DND-41 (cell line): ENCODE measurements at regions not wholly inside any gene's neighbourhood (a gene's known extent, or its start where the extent isn't known, plus 50 kb on each side); places are given as distances from the start of the nearest gene placed in this dataset.
"Not testable (repeated sequence)": the region's sequence is repeated elsewhere in the genome, so short reads cannot be mapped to it uniquely, and the experiment has no call there.

Source experiments
- ATAC-seq: fragments of 200-7000 bp; cut with Tn5 transposase; 3 replicates; pipeline ENCODE4 v1.9.1; 2021; ENCODE audit warnings: low read depth; ENCODE audit not compliant: insufficient read depth
- DNase-seq: peaks from one replicate; pipeline ENCODE4 v3.0.0-alpha.2; 2020
- H2AFZ ChIP-seq: 2 replicates; pipeline ENCODE4 v1.6.0; 2012; ENCODE audit warnings: low read depth, low read length
- H3K27ac ChIP-seq: 2 replicates; pipeline ENCODE4 v1.5.1; 2012; ENCODE audit warnings: low read length, inconsistent platforms
- H3K27me3 ChIP-seq: fragments of 200-600 bp; sonication (generic); 2 replicates; pipeline ENCODE4 v1.6.0; 2012; ENCODE audit warnings: low read length, mild to moderate bottlenecking, inconsistent platforms; ENCODE audit not compliant: insufficient read depth, poor library complexity
- H3K36me3 ChIP-seq: 2 replicates; pipeline ENCODE4 v1.5.1; 2012; ENCODE audit warnings: low read length, inconsistent platforms; ENCODE audit not compliant: insufficient read depth
- H3K4me1 ChIP-seq: 2 replicates; pipeline ENCODE4 v1.5.1; 2012; ENCODE audit warnings: mild to moderate bottlenecking, low read length; ENCODE audit not compliant: insufficient read depth
- H3K4me2 ChIP-seq: 2 replicates; pipeline ENCODE4 v1.6.0; 2012; ENCODE audit warnings: mild to moderate bottlenecking, moderate library complexity, low read length, inconsistent platforms; ENCODE audit not compliant: insufficient read depth
- H3K4me3 ChIP-seq, 2 experiments: fragments of 200-600 bp in 1 of 2; shearing (Covaris generic) in 1 of 2; 2 replicates each; pipeline ENCODE4 v1.5.1; 2012 to 2016; ENCODE audit warnings: inconsistent platforms in 2 of 2, low read length in 2 of 2, mild to moderate bottlenecking in 2 of 2, low read depth in 1 of 2, moderate library complexity in 1 of 2
- H3K79me2 ChIP-seq: 2 replicates; pipeline ENCODE4 v1.6.0; 2012; ENCODE audit warnings: low read length, inconsistent platforms; ENCODE audit not compliant: insufficient read depth
- H3K9ac ChIP-seq: 2 replicates; pipeline ENCODE4 v1.6.0; 2012; ENCODE audit warnings: low read depth, mild to moderate bottlenecking, inconsistent platforms, low read length, moderate library complexity
- H3K9me3 ChIP-seq: 2 replicates; pipeline ENCODE4 v1.5.1; 2012; ENCODE audit warnings: low read length, moderate library complexity, mild to moderate bottlenecking, inconsistent platforms; ENCODE audit not compliant: insufficient read depth, severe bottlenecking
- H4K20me1 ChIP-seq: 2 replicates; pipeline ENCODE4 v1.6.0; 2012; ENCODE audit warnings: low read length; ENCODE audit not compliant: insufficient read depth

GRCh38 chr21:9033295-9033694, 1488.1 kb upstream of the TPTE start:
- not testable (repeated sequence) for H3K27ac ChIP-seq, H3K9me3 ChIP-seq, H3K9ac ChIP-seq, H3K36me3 ChIP-seq, H3K4me3 ChIP-seq, H3K4me2 ChIP-seq, H3K79me2 ChIP-seq, H3K27me3 ChIP-seq, H3K4me1 ChIP-seq, H4K20me1 ChIP-seq, ATAC-seq, DNase-seq, H2AFZ ChIP-seq

GRCh38 chr21:9034491-9035200, 1486.7 kb upstream of the TPTE start:
- not testable (repeated sequence) for H3K9me3 ChIP-seq, DNase-seq, ATAC-seq, H3K79me2 ChIP-seq, H3K4me2 ChIP-seq, H4K20me1 ChIP-seq, H3K36me3 ChIP-seq, H3K9ac ChIP-seq, H3K4me3 ChIP-seq, H3K27ac ChIP-seq, H3K27me3 ChIP-seq, H3K4me1 ChIP-seq, H2AFZ ChIP-seq

GRCh38 chr21:9035225-9035624, 1486.2 kb upstream of the TPTE start:
- H3K79me2 ChIP-seq, H3K9ac ChIP-seq, ATAC-seq: not testable (repeated sequence)

GRCh38 chr21:9035970-9036369, 1485.4 kb upstream of the TPTE start:
- H3K4me2 ChIP-seq, H3K36me3 ChIP-seq, H3K9ac ChIP-seq, H3K4me3 ChIP-seq, H3K79me2 ChIP-seq, H3K4me1 ChIP-seq, ATAC-seq, DNase-seq, H3K27me3 ChIP-seq, H3K9me3 ChIP-seq, H3K27ac ChIP-seq, H2AFZ ChIP-seq, H4K20me1 ChIP-seq: not testable (repeated sequence)

More at GRCh38 chr21:9035225-9035624, 1486.2 kb upstream of the TPTE start:
- not testable (repeated sequence) for H3K36me3 ChIP-seq, H3K27ac ChIP-seq, H2AFZ ChIP-seq, H3K4me2 ChIP-seq, H3K4me1 ChIP-seq, H4K20me1 ChIP-seq, H3K27me3 ChIP-seq, DNase-seq, H3K4me3 ChIP-seq, H3K9me3 ChIP-seq

GRCh38 chr21:9036966-9037587, 1484.3 kb upstream of the TPTE start:
- H3K27ac ChIP-seq, ATAC-seq, H3K79me2 ChIP-seq, H3K9ac ChIP-seq, H2AFZ ChIP-seq, H3K4me2 ChIP-seq, H3K9me3 ChIP-seq, H3K4me1 ChIP-seq, H3K36me3 ChIP-seq, DNase-seq, H4K20me1 ChIP-seq, H3K4me3 ChIP-seq, H3K27me3 ChIP-seq: not testable (repeated sequence)

- DNase-seq, H3K27me3 ChIP-seq, H3K9me3 ChIP-seq, H3K4me1 ChIP-seq, H3K9ac ChIP-seq, H3K36me3 ChIP-seq, H2AFZ ChIP-seq, H3K4me3 ChIP-seq, H3K27ac ChIP-seq, H3K4me2 ChIP-seq, H3K79me2 ChIP-seq, H4K20me1 ChIP-seq, ATAC-seq: not testable (repeated sequence)
These were observed 1483.5 kb upstream of the TPTE start for GRCh38 chr21:9037588-9038544.

- not testable (repeated sequence) for H3K9ac ChIP-seq, H3K9me3 ChIP-seq, H3K79me2 ChIP-seq, H3K27ac ChIP-seq, H3K4me1 ChIP-seq, H3K27me3 ChIP-seq, DNase-seq, ATAC-seq, H4K20me1 ChIP-seq, H3K36me3 ChIP-seq, H2AFZ ChIP-seq, H3K4me3 ChIP-seq, H3K4me2 ChIP-seq
These were observed 1481.6 kb upstream of the TPTE start for GRCh38 chr21:9039520-9040365.
